ENCODE measurements at regions not wholly inside any gene's neighbourhood (a gene's known extent, or its start where the extent isn't known, plus 50 kb on each side); places are given as distances from the start of the nearest gene placed in this dataset.

DNA sequence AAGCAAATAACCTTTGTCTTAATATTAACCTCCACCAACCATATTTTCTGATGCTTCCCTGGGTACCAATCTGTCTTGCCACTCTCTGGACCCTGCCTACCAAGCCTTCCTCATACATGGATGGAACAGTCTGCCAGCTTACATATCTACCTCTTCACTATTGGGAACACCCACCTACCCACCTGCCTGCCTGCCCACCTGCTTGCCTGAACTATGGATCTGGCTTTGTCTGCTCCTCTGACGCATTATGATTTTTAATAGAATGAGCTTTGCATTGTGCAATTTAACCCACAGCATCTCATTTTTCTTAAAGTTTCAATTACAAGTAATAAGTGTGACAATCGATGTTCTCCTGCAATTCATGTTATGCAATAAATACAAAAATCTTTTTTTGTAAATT, 137.9 kb upstream of the LSM8 start:
- no peak for TF ChIP-seq CTCF (IDR thresholded peaks at IDR 0.05)
- TF ChIP-seq ZFX (IDR thresholded peaks at IDR 0.05; ENCODE audit: borderline replicate concordance) = no peak

Data from 22Rv1 (cell line).